NCI-H1092 treated with DMSO at 0.1 percent for 48 hours (cell line): ENCODE measurements at regions not wholly inside any gene's neighbourhood (a gene's known extent, or its start where the extent isn't known, plus 50 kb on each side); places are given as distances from the start of the nearest gene placed in this dataset.

ENCODE experiments used
- DNase-seq: peaks from one replicate; lab custom pipeline; 2025; lab: John Stamatoyannopoulos, UW

DNA sequence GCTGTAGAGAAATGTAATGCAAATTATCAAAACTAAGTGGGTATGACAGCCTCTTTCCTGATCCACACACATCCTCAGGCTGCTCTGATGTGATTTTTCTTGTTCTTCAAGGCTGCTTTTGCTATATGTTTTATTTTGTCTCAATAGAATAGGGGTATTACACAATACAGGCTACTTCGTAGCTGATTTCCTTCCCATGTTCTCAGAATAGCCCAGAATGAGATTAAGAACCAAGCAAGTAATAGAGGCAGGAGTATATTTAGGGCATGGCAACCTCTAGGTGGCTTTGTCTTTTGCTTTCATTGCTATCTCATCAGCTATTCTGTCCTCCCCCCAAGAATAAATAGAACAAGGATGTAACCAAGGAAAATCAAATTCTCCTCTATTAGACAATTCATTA, 241.8 kb downstream of the ALDH8A1 start:
- DNase-seq = no peak

DNA sequence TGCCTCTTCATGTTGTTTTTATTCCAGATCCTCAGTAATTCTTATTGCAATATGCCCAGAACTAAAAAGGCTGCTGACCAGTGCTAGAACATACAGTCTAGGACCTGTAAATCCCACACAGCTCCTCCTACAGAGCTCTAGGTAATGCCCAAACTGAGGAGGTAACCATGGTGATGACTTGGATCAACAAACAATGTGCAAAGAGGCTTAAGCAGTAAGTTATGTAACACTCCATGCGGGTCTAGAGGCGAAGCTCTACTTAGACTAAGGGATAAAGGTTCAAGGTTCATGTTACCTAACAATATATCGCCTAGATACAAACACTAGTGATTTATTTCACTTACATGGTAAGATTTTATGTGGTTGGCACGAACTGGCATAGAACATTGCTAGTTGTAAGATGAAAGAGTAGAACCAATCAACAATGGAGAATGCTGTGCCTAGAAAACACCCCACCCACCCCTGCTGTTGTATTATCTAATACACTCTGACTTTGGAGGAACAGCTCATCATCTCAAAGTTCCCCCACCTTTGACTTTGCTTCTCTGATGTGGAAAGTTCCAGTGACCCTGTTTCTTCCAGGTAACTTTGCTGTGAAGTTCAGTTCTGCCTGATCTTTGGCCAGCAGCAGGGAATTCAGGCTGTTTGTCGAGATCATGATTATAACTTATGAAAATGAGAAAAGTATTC, 242.4 kb downstream of the ALDH8A1 start:
- no peak for DNase-seq

DNA sequence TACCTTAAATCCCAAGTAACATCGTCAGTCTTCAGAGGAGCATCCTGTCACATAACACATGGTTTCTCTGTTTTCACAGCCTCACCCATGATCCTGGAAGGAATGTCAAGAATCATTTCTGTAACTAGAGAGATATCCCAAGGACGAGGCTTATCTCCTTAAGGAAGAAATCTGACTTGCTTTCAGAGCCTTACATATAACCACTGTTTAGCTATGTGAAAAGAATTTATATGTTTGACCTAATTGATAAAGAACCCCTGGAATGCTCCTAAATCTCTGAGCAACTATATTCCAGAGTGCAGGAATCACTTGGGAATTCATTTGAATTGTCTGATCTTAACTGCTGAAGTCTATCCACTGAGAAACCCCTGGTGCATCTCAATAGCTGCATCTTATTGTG, 243.1 kb downstream of the ALDH8A1 start:
- DNase-seq = no peak

DNA sequence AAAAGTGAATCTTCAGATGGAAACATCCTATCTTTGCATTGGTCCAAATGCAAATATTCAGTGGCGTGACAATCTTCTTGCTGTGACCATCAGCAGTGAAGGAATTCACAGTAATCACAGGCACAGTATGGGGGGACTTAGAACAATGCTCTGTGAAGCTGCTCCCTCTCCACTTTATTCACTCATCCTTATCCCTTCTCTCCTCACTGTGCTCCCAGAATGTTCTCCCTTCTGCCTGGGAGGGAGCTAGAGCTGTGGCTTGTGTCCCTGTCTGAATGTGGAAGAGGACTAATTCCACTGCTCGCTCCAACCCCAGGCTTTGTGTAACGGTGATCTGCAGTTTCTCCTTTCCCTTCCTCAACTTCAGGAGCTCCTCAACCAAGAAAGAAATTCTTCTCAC, 243.7 kb downstream of the ALDH8A1 start:
- no peak for DNase-seq

DNA sequence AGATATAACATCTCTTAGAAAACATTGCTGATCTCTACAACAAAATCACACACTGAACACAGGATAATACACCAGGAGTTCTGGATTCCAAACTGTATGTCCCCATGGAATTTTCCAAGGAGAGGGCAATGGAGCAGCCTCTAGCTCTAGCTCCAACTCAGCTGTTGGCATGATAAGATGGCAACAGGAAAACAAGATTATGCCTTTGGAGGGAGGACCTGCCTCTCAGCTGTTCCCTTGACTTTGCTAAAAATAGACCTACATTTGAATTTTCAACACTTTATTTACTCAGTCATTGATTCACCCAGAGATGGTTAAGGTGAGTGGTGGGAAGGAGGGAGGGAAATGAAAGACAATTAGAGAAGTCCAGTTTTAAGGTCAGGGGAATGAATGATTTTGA, 246.7 kb downstream of the ALDH8A1 start:
- DNase-seq = no peak

DNA sequence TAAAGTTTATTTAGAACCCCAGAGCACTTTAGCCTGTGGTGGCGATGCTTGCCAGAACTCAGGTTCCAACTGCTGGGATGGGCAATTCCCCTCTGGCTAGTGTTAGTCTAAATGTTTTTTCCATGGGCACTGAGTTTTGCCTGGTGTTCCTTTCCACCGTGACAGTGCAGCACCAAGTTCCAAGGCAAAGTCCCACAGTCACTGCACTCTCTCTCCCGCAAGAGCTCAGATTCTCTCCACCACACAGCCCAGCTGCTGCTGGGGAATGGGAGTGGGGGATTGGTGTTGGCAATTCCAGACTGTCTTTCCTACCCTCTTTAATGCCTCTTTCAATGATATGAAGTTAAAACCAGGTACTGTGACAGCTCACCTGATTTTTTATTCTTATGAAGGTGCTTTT, 247.6 kb downstream of the ALDH8A1 start:
- DNase-seq = no peak

DNA sequence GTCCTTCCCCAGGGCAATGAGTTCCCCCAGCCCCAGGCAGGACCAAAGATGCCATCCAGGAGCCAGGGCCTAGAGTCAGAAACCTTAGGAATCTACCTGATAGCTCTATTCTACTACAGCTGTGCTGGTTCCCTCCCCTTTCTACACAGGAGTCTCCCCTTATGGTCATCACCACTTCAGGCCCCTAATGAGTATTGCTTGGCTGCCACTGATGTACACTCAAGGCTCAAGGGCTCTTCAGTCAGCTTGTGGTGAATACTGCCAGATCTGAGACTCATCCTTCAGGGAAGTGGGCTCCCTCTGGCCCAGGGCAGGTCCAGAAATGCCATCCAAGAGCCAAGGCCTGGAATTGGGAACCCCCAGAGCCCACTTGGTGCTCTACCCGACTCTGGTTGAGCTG, 248.6 kb downstream of the ALDH8A1 start:
- DNase-seq = peak; percentile 53

DNA sequence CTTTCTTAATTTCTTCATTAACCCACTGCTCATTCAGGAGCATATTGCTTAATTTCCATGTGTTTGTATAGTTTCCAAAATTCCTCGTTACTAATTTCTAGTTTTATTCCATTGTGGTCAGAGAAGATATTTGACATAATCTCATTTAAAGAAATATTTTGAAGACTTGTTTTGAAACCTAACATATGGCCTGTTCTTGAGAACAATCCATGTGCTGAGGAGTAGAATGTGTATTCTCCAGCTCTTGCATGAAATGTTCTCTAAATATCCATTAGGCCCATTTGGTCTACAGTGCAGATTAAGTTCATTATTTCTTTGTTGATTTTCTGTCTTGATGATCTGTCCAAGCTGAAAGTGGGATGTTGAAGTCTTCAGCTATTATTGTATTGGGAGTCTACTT, 251.7 kb downstream of the ALDH8A1 start:
- no peak for DNase-seq

DNA sequence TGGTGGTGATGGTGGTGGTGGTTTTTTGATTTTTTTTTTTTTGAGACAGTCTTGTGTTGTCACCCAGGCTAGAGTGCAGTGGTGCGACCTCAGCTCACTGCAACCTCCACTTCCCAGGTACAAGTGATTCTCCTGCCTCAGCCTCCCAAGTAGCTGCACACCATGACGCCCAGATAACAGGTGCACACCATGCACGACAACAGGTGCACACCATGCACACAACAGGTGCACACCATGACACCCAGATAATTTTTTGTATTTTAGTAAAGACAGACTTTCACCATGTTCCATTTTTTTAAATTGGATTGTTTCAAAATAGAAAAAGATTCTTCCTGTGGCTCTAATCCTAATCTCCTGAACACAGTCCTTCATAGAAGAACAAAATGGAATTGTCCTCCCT, 257.9 kb downstream of the ALDH8A1 start:
- no peak for DNase-seq

DNA sequence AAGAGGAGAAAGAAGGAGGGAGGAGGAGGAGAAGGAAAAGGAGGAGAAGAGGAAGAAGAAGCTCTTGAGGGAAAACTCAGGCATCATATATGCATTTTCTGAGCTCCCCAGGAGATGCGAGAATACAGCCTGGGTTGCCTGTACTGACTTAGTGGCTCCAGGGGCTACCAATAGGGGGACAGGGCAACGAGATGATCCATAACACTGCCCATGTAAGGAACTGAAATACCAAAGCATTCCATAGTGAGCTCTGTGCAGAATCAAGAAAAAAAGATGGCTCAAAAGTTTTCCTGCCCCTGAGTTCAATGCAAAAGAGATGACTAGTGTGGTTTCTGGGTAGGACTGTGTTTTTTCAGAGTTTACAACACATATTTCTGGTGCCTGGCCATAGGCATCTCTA, 258.7 kb downstream of the ALDH8A1 start:
- no peak for DNase-seq

DNA sequence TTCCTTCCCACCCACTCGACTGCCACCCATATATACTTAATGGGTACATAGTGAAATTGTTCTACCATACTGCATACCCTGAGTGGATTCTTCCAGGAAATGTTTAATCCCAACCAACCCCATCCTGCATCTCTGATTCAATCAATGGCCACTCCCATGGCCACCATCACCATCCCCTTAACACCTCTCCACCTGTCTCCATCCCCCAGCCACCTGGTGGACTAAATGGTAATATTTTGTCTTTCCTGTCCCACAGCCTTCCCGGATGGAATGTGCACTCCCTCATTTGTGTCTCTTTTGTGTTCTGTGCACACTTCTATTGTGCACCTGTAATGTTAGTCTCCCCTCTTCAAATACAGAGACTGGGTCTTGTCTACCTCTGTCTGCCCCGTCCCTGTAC, 259.9 kb downstream of the ALDH8A1 start:
- no peak for DNase-seq

DNA sequence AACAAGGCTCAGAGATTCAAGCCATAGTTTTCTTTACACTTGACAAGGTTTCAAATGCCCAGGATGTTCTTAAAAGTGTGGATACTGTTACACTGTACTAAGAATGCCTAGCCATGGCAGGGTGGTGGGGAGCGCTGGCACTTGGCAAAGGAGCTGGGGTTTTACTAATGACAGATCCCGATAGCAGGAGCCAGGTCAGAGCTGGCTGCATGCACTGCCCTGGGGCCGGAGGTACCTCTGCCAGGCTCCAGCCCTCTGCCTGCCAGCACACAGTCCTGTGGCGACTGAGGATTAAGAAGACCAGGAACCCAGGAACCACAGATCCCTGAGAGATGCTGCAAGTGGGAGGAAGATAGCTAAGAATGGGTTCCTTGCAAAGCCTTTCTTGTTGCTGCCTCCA, 260.3 kb downstream of the ALDH8A1 start:
- DNase-seq = no peak

DNA sequence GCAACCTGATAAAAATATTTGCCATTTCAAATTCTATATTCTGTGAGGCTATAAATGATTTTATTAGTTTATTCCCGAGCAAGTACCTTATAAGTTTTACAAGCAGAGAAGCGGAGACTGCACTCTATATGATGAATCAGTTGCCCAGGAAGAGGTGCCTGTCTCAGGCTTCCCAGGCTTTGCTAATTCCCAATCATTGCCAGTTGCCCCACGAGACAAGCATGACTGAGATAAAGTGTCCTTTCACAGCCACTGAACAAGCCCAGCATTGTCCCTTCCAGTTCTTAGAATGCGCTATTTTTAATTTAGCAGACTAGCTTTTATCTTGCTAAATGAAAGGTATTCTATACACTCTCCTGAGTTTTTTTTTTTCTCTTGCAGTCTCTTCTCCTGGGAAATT, 260.7 kb downstream of the ALDH8A1 start:
- no peak for DNase-seq

DNA sequence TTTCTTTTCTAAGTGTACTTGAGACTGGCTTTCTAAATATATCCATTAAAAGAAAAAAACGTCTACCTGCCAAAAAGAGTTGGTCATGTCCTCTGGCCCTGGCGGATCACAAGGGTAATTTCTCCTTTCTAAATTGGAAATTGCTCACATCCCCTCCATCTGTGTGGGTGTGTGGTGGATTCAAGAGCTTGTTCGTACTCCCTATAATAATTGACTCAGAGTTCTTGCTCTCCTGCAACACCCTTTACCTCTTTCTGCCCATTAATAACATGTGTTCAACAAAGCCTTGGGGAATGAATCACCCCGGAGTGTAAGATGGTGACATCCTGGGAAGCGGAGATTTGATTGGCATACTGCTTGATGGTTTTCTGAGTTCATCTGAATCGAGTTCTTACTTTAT, 263.8 kb downstream of the ALDH8A1 start:
- DNase-seq = no peak

DNA sequence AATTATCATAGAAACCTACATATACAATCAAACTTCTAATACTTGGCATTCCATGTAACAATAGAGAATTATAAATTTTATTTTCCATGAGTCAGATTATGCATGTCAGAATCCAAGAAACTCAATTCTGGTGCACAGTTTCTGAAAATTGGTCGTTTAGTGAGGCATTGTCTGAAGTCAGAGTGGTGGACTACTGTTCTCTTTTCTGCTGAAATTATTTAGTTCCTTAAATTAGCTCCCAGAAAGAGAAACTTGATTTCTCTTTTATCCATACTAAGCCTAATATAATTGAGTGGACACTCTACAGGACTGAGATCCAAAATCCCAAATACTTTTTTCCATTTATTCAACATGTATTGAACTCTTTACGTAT, 265.5 kb downstream of the ALDH8A1 start:
- no peak for DNase-seq

DNA sequence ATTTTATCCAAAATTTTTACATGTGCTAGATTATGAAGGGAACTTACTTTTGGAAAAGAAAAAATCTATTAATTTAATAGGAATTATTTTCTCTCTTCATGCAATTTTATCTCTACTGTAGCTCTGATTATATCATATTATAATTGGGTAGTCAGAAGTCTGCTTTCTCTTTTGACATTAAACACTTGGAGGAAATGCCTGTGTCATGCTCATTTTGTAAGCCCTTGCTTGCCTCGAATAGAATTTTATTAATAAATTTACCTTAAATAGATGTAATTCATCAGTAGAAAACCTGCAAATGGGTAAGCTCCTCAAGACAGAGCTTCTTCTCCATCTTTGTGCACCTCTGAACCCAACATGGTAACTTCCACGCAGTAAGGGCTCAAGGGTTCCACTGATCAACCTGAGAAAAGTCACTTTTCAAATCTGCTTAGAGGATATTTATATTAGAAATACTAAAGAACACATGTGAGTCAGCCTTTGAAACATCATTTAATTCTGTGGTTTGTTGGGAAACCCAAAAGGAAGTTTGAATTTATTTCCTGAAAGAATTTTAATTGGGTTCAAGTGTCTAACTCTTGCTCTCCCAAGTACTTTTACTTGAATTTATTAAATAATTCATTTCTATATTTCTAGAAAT, 266.0 kb downstream of the ALDH8A1 start:
- no peak for DNase-seq

DNA sequence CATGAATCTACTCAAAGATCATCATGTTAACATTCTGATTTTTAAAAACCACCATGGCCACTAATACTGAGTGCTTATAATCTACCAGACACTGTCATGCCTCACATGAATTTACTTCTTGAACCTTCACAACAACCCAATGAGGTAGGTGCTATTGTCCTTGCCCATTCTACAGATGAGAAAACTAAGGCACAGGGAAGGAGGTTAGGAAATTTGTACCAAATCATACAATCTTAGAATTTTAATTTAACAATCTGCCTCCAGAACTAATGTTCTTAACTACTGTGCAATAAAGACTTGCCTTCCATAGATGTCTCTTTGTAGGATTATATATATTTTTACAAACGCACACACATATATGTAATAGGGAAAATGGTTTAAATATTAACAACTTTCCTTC, 269.5 kb downstream of the ALDH8A1 start:
- no peak for DNase-seq

DNA sequence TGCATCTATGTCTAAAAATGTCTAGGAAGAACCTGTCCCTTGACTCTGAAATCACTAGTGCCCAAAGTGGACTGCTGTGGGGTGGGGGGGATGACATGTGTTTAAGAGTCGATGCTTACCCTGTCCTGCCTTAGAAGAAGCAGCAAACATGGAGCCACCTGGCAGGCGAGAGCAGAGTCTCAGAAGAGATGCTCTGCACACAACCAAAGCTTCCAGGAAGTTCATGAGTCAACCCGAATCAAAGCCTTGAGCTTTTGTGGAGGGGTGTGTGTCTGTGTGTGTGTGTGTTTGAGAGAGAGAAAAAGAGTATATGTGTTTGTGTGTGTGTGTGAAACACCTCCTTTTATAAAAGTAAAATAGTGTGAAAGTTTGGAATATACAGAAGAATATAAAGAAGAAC, 269.9 kb downstream of the ALDH8A1 start:
- no peak for DNase-seq

DNA sequence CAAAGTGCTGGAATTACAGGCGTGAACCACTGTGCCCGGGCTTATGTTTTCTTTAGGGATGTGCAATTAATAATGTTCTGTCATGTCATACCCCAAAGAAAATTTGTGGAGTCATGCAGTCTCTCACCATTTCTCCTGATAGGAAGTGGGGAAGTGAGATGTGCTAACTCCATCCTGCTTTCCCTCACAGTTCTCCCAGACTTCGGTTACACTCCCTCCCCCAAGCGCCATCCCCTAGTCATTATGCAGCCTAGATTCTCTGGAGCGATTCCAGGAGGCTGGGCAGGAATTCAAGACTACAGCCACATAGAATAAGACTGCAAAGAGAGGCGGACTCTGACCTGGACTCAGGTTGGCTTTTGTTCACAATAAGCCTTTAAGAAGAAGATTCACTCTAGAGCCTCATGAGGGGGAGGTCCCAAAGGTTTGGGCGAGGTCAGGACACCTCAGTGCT, 271.4 kb downstream of the ALDH8A1 start:
- DNase-seq = peak; percentile 86

DNA sequence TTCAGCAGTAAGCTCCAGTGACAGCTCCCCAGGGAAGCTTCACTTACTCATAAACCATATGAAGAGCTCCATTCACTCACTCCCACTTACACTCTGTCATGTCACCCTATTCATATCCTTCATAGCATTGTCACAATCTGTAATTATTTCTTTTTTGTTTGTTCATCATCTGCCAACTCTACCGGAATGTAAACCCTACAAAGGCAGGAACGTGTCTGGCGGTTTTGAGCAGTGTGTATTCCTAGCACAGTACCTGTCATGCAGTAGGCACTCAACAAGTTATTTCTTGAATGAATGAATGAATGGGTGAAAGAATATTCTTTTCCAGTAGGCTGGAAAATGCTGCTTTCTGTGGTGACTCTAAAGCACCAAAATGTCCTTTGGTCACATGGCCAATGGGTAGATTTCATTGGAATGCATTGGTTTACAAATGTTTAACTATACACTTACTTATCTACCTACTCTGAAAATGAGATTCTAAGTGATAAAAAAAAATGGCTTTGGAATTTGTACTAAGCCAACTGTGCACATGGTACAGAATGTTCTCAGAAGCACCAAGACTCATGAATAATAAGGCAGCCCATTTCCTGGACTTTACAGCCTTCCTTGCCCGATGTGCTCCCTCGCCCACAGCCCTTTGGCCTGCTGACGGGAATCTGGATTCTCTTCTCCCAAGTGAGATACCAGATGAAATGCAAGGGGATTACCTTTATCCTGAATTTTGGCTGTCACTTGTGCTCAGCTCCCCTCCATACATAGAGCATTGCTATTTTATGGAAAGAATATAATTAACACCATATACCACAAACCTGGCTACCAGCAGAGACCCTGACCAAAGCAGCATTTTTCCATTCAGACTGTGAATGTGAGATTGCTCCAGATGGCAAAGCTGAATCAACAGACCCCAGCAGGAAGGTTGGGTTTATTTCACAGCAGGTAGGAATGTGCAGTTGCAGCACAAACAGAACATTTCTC, 273.3 kb downstream of the ALDH8A1 start:
- DNase-seq = peak; percentile 55

DNA sequence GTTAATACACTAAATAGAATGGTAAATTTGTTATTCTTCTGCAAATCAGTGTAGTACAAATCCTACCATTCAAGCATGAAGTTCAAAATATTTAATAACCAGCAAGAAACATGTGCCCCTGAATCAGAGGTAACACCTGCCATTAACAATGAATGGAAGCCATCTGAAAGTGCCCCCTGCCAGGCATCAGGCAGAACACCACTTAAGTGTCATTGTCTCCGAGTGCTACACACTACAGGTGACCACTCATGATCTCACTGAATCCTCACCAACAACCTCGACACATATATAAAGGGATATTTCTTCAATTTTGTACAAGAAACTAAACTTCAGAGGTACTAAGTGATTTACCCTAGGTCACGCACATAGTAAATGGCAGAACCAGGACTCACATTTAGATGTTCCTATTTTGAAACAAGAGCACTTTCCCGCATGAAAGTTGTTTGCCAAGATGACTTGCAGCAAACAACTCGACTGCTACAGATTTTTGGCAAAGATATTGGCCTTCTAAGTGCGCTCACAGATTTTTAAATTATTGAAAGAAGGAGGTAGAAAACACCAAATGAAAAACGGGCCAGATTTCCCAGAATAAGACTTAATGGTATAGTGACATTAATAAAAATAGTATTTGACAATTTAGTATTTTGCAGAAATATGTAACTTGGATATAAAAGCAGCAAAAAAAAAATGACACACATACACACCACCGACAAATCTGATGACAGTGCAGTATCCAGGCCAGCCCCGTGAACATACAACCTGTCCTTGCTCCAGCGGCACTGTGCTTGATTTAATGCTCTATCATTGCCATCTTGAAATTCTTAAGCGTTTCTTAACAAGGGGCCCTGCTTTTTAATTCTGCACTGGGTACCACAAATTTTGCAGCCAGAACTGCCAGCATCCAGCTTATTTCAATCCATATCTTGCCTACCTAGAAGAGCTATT, 274.5 kb downstream of the ALDH8A1 start:
- peak; percentile 88 for DNase-seq

DNA sequence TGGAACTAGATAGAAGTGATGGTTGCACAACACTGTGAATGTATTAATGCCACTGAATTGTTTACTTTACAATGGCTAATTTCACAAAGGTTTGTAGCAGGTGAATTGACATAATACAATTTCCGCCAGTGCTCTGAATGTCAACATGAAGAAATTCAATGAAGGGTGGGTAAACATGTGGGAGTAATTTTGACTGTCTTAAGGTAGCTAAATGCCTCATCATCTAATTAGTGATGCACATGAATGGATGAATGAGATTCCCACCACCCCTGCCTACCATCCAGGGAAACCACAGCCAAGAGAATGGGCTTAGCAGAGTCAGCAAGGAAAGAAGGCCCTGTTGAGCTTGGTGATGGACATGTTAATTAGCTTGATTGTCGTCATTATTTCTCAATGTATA, 275.3 kb downstream of the ALDH8A1 start:
- DNase-seq = peak; percentile 54
